ENCODE measurements at regions not wholly inside any gene's neighbourhood (a gene's known extent, or its start where the extent isn't known, plus 50 kb on each side); places are given as distances from the start of the nearest gene placed in this dataset.

GRCh38 chr7:115822380-115822779 is 208.2 kb downstream of the TFEC start:
- Histone ChIP-seq H3K4me1 (no peaks in the 10 kb centered on the region), H3K27me3 (peaks cover 0 to 6% (median 0%) of the 10 kb centered on the region in 9 donors), H3K9me3 (no peaks in the 10 kb centered on the region), H3K27ac (no peak overlapping the region), H3K36me3 (no peaks in the 10 kb centered on the region), H3K4me3 (no peak overlapping the region)
- no peak for ATAC-seq
- intact Hi-C loops (cut with DNase I): no loop called here
- DNase-seq: no peak
- TF ChIP-seq, protein P1, sequence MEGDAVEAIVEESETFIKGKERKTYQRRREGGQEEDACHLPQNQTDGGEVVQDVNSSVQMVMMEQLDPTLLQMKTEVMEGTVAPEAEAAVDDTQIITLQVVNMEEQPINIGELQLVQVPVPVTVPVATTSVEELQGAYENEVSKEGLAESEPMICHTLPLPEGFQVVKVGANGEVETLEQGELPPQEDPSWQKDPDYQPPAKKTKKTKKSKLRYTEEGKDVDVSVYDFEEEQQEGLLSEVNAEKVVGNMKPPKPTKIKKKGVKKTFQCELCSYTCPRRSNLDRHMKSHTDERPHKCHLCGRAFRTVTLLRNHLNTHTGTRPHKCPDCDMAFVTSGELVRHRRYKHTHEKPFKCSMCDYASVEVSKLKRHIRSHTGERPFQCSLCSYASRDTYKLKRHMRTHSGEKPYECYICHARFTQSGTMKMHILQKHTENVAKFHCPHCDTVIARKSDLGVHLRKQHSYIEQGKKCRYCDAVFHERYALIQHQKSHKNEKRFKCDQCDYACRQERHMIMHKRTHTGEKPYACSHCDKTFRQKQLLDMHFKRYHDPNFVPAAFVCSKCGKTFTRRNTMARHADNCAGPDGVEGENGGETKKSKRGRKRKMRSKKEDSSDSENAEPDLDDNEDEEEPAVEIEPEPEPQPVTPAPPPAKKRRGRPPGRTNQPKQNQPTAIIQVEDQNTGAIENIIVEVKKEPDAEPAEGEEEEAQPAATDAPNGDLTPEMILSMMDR (IDR thresholded peaks at IDR 0.05): no peak
- TF ChIP-seq POLR2A (IDR thresholded peaks at IDR 0.05): no peak
- 46 to 74% (median 66%) methylated on average over 1 of the region's 1 CpG for WGBS, 4 donors

- TF ChIP-seq, protein P1 (IDR thresholded peaks at IDR 0.05): no peak
- no peak for TF ChIP-seq POLR2A (IDR thresholded peaks at IDR 0.05)
- intact Hi-C loops (cut with DNase I): no loop called here
- ATAC-seq (no peak), DNase-seq (no peak)
- H3K9me3 ChIP-seq: no peaks in the 10 kb centered on the region
- no peak overlapping the region for H3K27ac ChIP-seq
- 69 to 80% (median 73%) methylated on average over 4 of the region's 4 CpGs for WGBS, 4 donors
- no peaks in the 10 kb centered on the region for H3K36me3 ChIP-seq
- no peaks in the 10 kb centered on the region for H3K4me1 ChIP-seq
- no peak overlapping the region for H3K4me3 ChIP-seq
- H3K27me3 ChIP-seq: peaks cover 0 to 6% (median 0%) of the 10 kb centered on the region in 9 donors
Observed at GRCh38 chr7:115816318-115816974, 214.1 kb downstream of the TFEC start.

- H3K27me3 ChIP-seq: peaks cover 0 to 3% (median 0%) of the 10 kb centered on the region in 9 donors
- no peaks in the 10 kb centered on the region for H3K36me3 ChIP-seq
- no peaks in the 10 kb centered on the region for H3K9me3 ChIP-seq
- H3K27ac ChIP-seq: no peak overlapping the region
- no peak overlapping the region for H3K4me3 ChIP-seq
- ATAC-seq: no peak
- no peak for DNase-seq
- no peaks in the 10 kb centered on the region for H3K4me1 ChIP-seq
- WGBS, 4 donors: 74 to 87% (median 83%) methylated on average over 7 of the region's 7 CpGs
- intact Hi-C loops (cut with DNase I): no loop called here
- TF ChIP-seq POLR2A (IDR thresholded peaks at IDR 0.05): no peak
- TF ChIP-seq, protein P1 (IDR thresholded peaks at IDR 0.05): no peak
Observed at GRCh38 chr7:115812794-115813193, 217.8 kb downstream of the TFEC start.

- intact Hi-C loops (cut with DNase I): no loop called here
- peaks cover 0 to 3% (median 0%) of the 10 kb centered on the region in 9 donors for H3K27me3 ChIP-seq
- H3K4me3 ChIP-seq: no peak overlapping the region
- ATAC-seq (no peak), DNase-seq (no peak)
- no peaks in the 10 kb centered on the region for H3K9me3 ChIP-seq
- no peaks in the 10 kb centered on the region for H3K4me1 ChIP-seq
- WGBS, 4 donors: 61 to 69% (median 65%) methylated on average over 8 of the region's 8 CpGs
- TF ChIP-seq, protein P1 (IDR thresholded peaks at IDR 0.05): no peak
- TF ChIP-seq POLR2A (IDR thresholded peaks at IDR 0.05): no peak
- H3K36me3 ChIP-seq: no peaks in the 10 kb centered on the region
- no peak overlapping the region for H3K27ac ChIP-seq
Observed at GRCh38 chr7:115805458-115805857, 225.1 kb downstream of the TFEC start.

Data from heart left ventricle (tissue), 16 donors.